ENCODE measurements at regions not wholly inside any gene's neighbourhood (a gene's known extent, or its start where the extent isn't known, plus 50 kb on each side); places are given as distances from the start of the nearest gene placed in this dataset.

DNA sequence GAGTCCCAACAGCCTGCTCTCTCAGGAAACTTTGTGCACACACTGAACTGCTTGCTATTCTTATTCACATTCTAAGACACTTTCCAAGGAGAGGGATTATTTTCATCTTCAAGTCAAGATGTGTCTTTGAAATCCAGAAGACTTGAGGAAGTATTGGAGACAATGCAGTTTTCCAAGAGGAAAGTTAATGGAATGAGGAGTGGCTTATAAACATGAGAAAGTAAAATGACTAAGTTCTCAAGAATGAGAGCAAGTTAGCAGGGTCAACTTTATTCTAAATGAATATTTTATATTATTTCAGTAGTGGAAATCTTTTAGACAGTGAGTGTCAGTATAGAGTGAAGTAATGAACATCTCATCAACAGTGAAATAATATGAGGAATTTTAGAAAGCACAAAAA lies 1239.3 kb downstream of the MRPL39 start:
- TF ChIP-seq EP300 (IDR thresholded peaks at IDR 0.05; ENCODE audit: borderline replicate concordance) (no peak), YY1 (IDR thresholded peaks at IDR 0.05; ENCODE audit: low read depth) (no peak)
